ENCODE measurements at regions not wholly inside any gene's neighbourhood (a gene's known extent, or its start where the extent isn't known, plus 50 kb on each side); places are given as distances from the start of the nearest gene placed in this dataset.
A peak's percentile ranks its signal among the peaks of the same experiment; 100 is the strongest.

GRCh38 chr10:83834096-83834495, 305.2 kb upstream of the GHITM start:
- Mint-ChIP-seq H3K9me3 (no peaks in the 10 kb centered on the region), H3K27ac (no peak overlapping the region), H3K27me3 (no peaks in the 10 kb centered on the region), H3K4me1 (no peaks in the 10 kb centered on the region), H3K36me3 (ENCODE audit: low read depth) (no peaks in the 10 kb centered on the region), H3K4me3 (no peak overlapping the region)
- DNase-seq: no peak
- intact Hi-C loops (cut with micrococcal nuclease): no loop called here

DNA sequence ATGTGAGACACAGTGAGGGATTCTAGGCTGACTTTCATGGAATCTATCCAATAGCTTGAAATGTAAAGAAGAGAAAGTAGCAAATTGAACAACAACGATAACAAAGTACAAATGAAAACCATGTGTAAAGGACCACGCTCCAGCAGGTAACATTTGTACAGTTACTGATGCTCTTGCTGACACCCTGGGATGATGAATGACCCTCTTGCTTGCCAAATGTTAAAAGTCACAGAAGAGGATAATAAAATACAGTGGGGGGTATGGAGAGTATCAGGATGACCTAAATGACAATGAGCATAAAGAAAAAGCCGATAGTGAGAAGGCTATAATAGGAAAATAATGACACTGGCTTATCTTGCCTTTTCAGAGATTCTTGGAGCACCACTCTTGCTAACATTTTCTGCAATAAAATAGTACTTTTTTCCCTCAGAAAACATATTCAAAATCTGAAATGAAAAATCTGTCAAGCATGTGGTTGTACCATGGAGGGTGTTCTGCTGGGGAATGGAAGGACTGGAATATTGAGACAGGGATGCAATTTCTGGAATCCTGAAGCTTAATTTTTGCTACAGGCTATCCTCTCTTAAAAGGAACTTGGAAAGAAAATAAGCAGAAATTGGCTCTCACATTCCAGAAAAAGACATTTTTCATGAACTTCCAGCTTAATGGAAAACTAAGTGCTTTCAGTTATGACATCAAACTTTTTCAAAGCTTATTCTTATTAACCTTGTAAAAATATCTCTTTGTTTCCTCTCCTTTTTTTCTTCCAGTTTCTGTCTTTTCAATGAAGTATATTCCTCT, 303.2 kb upstream of the GHITM start:
- Mint-ChIP-seq H3K27ac (no peak overlapping the region), H3K36me3 (ENCODE audit: low read depth) (no peaks in the 10 kb centered on the region)

GRCh38 chr10:83848677-83849076, 290.6 kb upstream of the GHITM start:
- Mint-ChIP-seq H3K27ac (no peak overlapping the region), H3K36me3 (ENCODE audit: low read depth) (no peaks in the 10 kb centered on the region)
- intact Hi-C loops (cut with micrococcal nuclease): no loop called here

More for the DNA sequence above, 303.2 kb upstream of the GHITM start:
- DNase-seq: no peak
- Mint-ChIP-seq H3K9me3 (no peaks in the 10 kb centered on the region), H3K4me3 (no peak overlapping the region), H3K27me3 (no peaks in the 10 kb centered on the region), H3K4me1 (no peaks in the 10 kb centered on the region)
- intact Hi-C loops (cut with micrococcal nuclease): no loop called here

GRCh38 chr10:83849150-83849549, 290.2 kb upstream of the GHITM start:
- Mint-ChIP-seq H3K4me3 (no peak overlapping the region), H3K9me3 (no peaks in the 10 kb centered on the region), H3K27ac (no peak overlapping the region), H3K4me1 (no peaks in the 10 kb centered on the region), H3K36me3 (ENCODE audit: low read depth) (no peaks in the 10 kb centered on the region), H3K27me3 (no peaks in the 10 kb centered on the region)
- no peak for DNase-seq
- intact Hi-C loops (cut with micrococcal nuclease): no loop called here

More at GRCh38 chr10:83848677-83849076, 290.6 kb upstream of the GHITM start:
- H3K9me3 Mint-ChIP-seq: no peaks in the 10 kb centered on the region
- no peak for DNase-seq
- no peak overlapping the region for H3K4me3 Mint-ChIP-seq
- no peaks in the 10 kb centered on the region for H3K27me3 Mint-ChIP-seq
- H3K4me1 Mint-ChIP-seq: no peaks in the 10 kb centered on the region

GRCh38 chr10:83852146-83852545, 287.2 kb upstream of the GHITM start:
- Mint-ChIP-seq H3K4me1 (no peaks in the 10 kb centered on the region), H3K27me3 (no peaks in the 10 kb centered on the region), H3K27ac (no peak overlapping the region), H3K36me3 (ENCODE audit: low read depth) (no peaks in the 10 kb centered on the region), H3K4me3 (no peak overlapping the region), H3K9me3 (no peaks in the 10 kb centered on the region)
- DNase-seq: no peak
- intact Hi-C loops (cut with micrococcal nuclease): no loop called here

- intact Hi-C loops (cut with micrococcal nuclease): no loop called here
- DNase-seq: no peak
- H3K27ac Mint-ChIP-seq: no peak overlapping the region
- H3K27me3 Mint-ChIP-seq: no peaks in the 10 kb centered on the region
- no peak overlapping the region for H3K4me3 Mint-ChIP-seq
- H3K4me1 Mint-ChIP-seq: no peaks in the 10 kb centered on the region
- H3K9me3 Mint-ChIP-seq: no peaks in the 10 kb centered on the region
- no peaks in the 10 kb centered on the region for H3K36me3 Mint-ChIP-seq (ENCODE audit: low read depth)
Observed at GRCh38 chr10:83862723-83863122, 276.6 kb upstream of the GHITM start.

- H3K9me3 Mint-ChIP-seq: no peaks in the 10 kb centered on the region
- no peaks in the 10 kb centered on the region for H3K36me3 Mint-ChIP-seq (ENCODE audit: low read depth)
- intact Hi-C loops (cut with micrococcal nuclease): no loop called here
- H3K27ac Mint-ChIP-seq: no peak overlapping the region
- H3K4me3 Mint-ChIP-seq: no peak overlapping the region
- no peaks in the 10 kb centered on the region for H3K4me1 Mint-ChIP-seq
- no peaks in the 10 kb centered on the region for H3K27me3 Mint-ChIP-seq
- DNase-seq: no peak
Observed at GRCh38 chr10:83863283-83863966, 275.9 kb upstream of the GHITM start.

DNA sequence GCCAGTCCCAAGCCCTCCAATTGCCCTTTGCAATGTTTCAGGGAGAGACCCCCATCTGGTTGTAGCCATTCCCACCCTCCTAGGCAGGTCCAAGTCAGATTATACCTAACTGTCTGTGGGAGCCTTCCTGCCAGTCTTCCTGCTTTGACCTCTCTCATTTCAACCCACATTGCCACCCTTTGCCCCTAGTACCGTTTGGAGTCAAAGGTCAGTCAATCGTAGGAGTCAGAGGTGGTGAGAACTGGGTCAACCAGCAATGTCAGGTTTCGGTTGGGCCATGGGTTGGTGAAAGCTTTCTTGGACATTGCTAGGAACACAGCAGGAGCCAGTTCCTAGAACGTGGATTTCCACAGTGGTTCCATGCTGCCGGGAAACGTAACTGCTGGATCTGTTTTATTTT, 269.4 kb upstream of the GHITM start:
- no peak overlapping the region for H3K4me3 Mint-ChIP-seq
- intact Hi-C loops (cut with micrococcal nuclease): no loop called here
- no peaks in the 10 kb centered on the region for H3K36me3 Mint-ChIP-seq (ENCODE audit: low read depth)
- H3K27me3 Mint-ChIP-seq: no peaks in the 10 kb centered on the region
- H3K4me1 Mint-ChIP-seq: no peaks in the 10 kb centered on the region
- no peak for DNase-seq
- no peaks in the 10 kb centered on the region for H3K9me3 Mint-ChIP-seq
- no peak overlapping the region for H3K27ac Mint-ChIP-seq

GRCh38 chr10:83871187-83872081, 267.9 kb upstream of the GHITM start:
- Mint-ChIP-seq H3K4me1 (no peaks in the 10 kb centered on the region), H3K4me3 (no peak overlapping the region), H3K9me3 (no peaks in the 10 kb centered on the region), H3K27me3 (no peaks in the 10 kb centered on the region), H3K27ac (no peak overlapping the region), H3K36me3 (ENCODE audit: low read depth) (no peaks in the 10 kb centered on the region)
- peak; percentile 88 for DNase-seq
- intact Hi-C loops (cut with micrococcal nuclease): no loop called here

- H3K4me3 Mint-ChIP-seq: no peak overlapping the region
- H3K27ac Mint-ChIP-seq: no peak overlapping the region
- DNase-seq: peak; percentile 37
- H3K36me3 Mint-ChIP-seq (ENCODE audit: low read depth): no peaks in the 10 kb centered on the region
- no peaks in the 10 kb centered on the region for H3K4me1 Mint-ChIP-seq
- intact Hi-C loops (cut with micrococcal nuclease): no loop called here
- H3K9me3 Mint-ChIP-seq: no peaks in the 10 kb centered on the region
- H3K27me3 Mint-ChIP-seq: no peaks in the 10 kb centered on the region
Observed at GRCh38 chr10:83880252-83880791, 259.0 kb upstream of the GHITM start.

DNA sequence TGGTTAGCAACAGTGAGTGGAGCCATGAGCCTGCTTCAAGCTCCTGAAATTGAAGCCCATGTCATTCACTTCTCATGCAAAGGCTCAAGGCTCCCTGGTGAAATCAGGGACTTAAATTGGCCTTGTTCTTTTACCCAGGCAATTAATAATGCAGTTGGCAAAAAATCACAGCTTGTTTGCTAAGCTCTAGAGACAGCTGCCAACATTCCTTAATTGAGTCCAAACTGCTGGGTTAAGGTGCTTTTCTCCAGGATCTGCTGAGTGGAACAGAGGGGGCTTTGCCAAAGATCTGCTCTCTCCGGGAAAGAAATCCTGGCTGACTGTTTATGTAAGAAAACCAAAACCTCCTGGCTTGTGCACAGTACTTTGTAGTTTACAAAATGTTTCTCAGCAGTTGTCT, 257.6 kb upstream of the GHITM start:
- intact Hi-C loops (cut with micrococcal nuclease): no loop called here
- no peaks in the 10 kb centered on the region for H3K27me3 Mint-ChIP-seq
- DNase-seq: peak; percentile 35
- no peaks in the 10 kb centered on the region for H3K4me1 Mint-ChIP-seq
- H3K4me3 Mint-ChIP-seq: no peak overlapping the region
- no peak overlapping the region for H3K27ac Mint-ChIP-seq
- H3K9me3 Mint-ChIP-seq: no peaks in the 10 kb centered on the region
- H3K36me3 Mint-ChIP-seq (ENCODE audit: low read depth): no peaks in the 10 kb centered on the region

- no peak overlapping the region for H3K4me3 Mint-ChIP-seq
- no peak overlapping the region for H3K27ac Mint-ChIP-seq
- H3K36me3 Mint-ChIP-seq (ENCODE audit: low read depth): no peaks in the 10 kb centered on the region
- intact Hi-C loops (cut with micrococcal nuclease): no loop called here
- H3K9me3 Mint-ChIP-seq: no peaks in the 10 kb centered on the region
- peaks cover 5% of the 10 kb centered on the region for H3K27me3 Mint-ChIP-seq
- H3K4me1 Mint-ChIP-seq: no peaks in the 10 kb centered on the region
- DNase-seq: peak; percentile 28
Observed at GRCh38 chr10:83886871-83887270, 252.4 kb upstream of the GHITM start.

GRCh38 chr10:83892737-83893136, 246.6 kb upstream of the GHITM start:
- DNase-seq: peak; percentile 23
- intact Hi-C loops (cut with micrococcal nuclease): no loop called here
- Mint-ChIP-seq H3K27me3 (peaks cover 3% of the 10 kb centered on the region), H3K27ac (no peak overlapping the region), H3K4me1 (no peaks in the 10 kb centered on the region), H3K36me3 (ENCODE audit: low read depth) (no peaks in the 10 kb centered on the region), H3K9me3 (no peaks in the 10 kb centered on the region), H3K4me3 (no peak overlapping the region)

DNA sequence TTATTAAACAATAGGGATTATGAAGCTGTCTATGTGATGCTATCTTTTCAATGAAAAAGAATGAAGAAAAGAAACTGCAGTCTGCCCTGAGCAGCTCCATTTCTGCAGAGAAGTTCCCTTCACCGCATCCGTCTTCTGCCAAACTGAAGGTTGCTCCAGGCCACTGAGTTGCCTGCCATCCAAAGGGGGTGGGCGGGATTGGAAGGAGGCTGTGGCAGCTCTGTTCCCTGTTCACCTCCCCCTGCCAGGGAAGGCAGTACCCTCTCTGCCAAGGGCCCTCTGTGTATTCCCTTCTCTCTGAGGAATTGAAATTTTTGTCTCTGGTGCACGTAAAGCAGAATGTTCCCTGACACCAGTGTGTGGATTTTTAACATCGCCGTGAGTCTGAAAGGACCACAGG, 243.1 kb upstream of the GHITM start:
- Mint-ChIP-seq H3K27me3 (no peaks in the 10 kb centered on the region), H3K36me3 (ENCODE audit: low read depth) (no peaks in the 10 kb centered on the region), H3K9me3 (peaks cover 5% of the 10 kb centered on the region), H3K4me1 (no peaks in the 10 kb centered on the region), H3K27ac (no peak overlapping the region), H3K4me3 (no peak overlapping the region)
- intact Hi-C loops (cut with micrococcal nuclease): no loop called here
- peak; percentile 37 for DNase-seq

All from activated CD4-positive, alpha-beta T cell treated with anti-CD3 and anti-CD28 coated beads, Interleukin-2, amount 10 ng/mL, durations not matched to agents 24 days and 14 days (primary cell).